ENCODE measurements at regions not wholly inside any gene's neighbourhood (a gene's known extent, or its start where the extent isn't known, plus 50 kb on each side); places are given as distances from the start of the nearest gene placed in this dataset.
"Not testable (repeated sequence)": the region's sequence is repeated elsewhere in the genome, so short reads cannot be mapped to it uniquely, and the experiment has no call there.

DNA sequence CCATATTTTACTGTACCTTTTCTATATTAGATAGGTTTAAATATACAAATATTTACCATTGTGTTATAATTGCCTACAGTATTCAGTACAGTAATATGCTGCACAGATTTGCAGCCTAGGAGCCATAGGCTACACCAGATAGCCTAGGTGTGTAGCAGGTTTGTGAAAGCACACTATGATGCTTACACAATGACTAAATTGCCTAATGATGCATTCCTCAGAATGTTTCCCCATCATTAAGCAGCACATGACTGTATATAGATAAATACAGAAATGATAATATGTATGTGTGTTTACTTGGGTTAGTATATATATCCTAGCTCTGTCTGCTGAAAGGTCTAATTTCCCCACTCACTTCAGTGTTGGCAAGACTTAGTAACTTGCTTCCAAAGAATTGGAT is 65.8 kb downstream of the MYL3 start:
- Mint-ChIP-seq H3K36me3 (ENCODE audit: low read depth) (no peaks in the 10 kb centered on the region), H3K4me3 (no peak overlapping the region), H3K27me3 (peaks cover 48% of the 10 kb centered on the region), H3K9me3 (no peaks in the 10 kb centered on the region), H3K4me1 (peaks cover 5% of the 10 kb centered on the region), H3K27ac (no peak overlapping the region)
- DNase-seq: no peak
- CTCF ChIA-PET: interaction anchor here (0.6 to 1.8 kb wide), 3 partner anchors 13 to 801 kb away, joined by 3 to 5 read pairs (median 5); no protein-coding TSS in a partner anchor
- POLR2A ChIA-PET: no interaction called here

GRCh38 chr3:46793340-46793739 is 69.9 kb downstream of the MYL3 start:
- CTCF ChIA-PET; H3K27ac Mint-ChIP-seq; DNase-seq; H3K36me3 Mint-ChIP-seq (ENCODE audit: low read depth); POLR2A ChIA-PET; H3K4me1 Mint-ChIP-seq; H3K9me3 Mint-ChIP-seq; H3K4me3 Mint-ChIP-seq: not testable (repeated sequence)
- H3K27me3 Mint-ChIP-seq: peaks cover 47% of the 10 kb centered on the region

DNA sequence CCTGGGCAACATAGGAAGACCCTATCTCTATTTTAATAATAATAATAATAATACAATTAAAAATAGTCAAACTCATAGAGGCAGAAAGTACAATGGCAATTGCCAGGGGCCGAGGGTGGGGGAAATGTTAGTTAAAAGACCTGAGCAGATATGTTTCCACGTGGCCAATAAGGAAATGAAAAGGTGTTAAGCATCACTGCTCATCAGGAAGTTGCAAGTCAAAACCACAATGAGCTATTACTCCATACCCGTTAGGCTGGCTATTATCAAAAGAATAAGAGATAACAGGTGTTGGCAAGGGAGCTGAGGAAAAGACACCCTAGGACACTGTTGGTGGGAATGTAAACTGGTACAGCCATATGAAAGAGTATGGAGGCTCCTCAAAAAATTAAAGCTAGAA is 60.4 kb upstream of the PRSS50 start:
- ChIA-PET POLR2A (no interaction called here), CTCF (no interaction called here)
- Mint-ChIP-seq H3K27ac (no peak overlapping the region), H3K36me3 (ENCODE audit: low read depth) (no peaks in the 10 kb centered on the region), H3K27me3 (peaks cover 15% of the 10 kb centered on the region), H3K4me3 (no peak overlapping the region), H3K4me1 (no peaks in the 10 kb centered on the region), H3K9me3 (peaks cover 6% of the 10 kb centered on the region)
- DNase-seq: no peak

DNA sequence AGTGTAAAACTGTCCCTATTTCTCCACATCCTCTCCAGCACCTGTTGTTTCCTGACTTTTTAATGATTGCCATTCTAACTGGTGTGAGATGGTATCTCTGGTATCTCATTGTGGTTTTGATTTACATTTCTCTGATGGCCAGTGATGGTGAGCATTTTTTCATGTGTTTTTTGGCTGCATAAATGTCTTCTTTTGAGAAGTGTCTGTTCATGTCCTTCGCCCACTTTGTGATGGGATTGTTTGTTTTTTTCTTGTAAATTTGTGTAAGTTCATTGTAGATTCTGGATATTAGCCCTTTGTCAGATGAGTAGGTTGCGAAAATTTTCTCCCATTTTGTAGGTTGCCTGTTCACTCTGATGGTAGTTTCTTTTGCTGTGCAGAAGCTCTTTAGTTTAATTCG is 54.8 kb upstream of the PRSS50 start:
- H3K4me1 Mint-ChIP-seq; H3K4me3 Mint-ChIP-seq; H3K36me3 Mint-ChIP-seq (ENCODE audit: low read depth); H3K9me3 Mint-ChIP-seq; CTCF ChIA-PET; POLR2A ChIA-PET; H3K27ac Mint-ChIP-seq; DNase-seq: not testable (repeated sequence)
- peaks cover 23% of the 10 kb centered on the region for H3K27me3 Mint-ChIP-seq

- Mint-ChIP-seq H3K4me3 (no peak overlapping the region), H3K4me1 (no peaks in the 10 kb centered on the region), H3K9me3 (peaks cover 9% of the 10 kb centered on the region), H3K36me3 (ENCODE audit: low read depth) (peaks cover 6% of the 10 kb centered on the region), H3K27ac (no peak overlapping the region), H3K27me3 (peaks cover 25% of the 10 kb centered on the region)
- DNase-seq: no peak
- ChIA-PET CTCF (interaction anchor here (1.0 kb wide), 1 partner anchor 1114 kb away, joined by 3 read pairs; no protein-coding TSS in a partner anchor), POLR2A (no interaction called here)
These were observed 50.4 kb upstream of the PRSS50 start for GRCh38 chr3:46768061-46768460.
